ENCODE measurements at regions not wholly inside any gene's neighbourhood (a gene's known extent, or its start where the extent isn't known, plus 50 kb on each side); places are given as distances from the start of the nearest gene placed in this dataset.
"Not testable (repeated sequence)": the region's sequence is repeated elsewhere in the genome, so short reads cannot be mapped to it uniquely, and the experiment has no call there.

- not testable (repeated sequence) for H3K9ac ChIP-seq (ENCODE audit: low read depth, low read length); H3K27me3 ChIP-seq (ENCODE audit: insufficient read depth, low read length); H3K27ac ChIP-seq (ENCODE audit: low read length); H3K4me1 ChIP-seq (ENCODE audit: insufficient read depth, low read length); H3K9me3 ChIP-seq (ENCODE audit: insufficient read depth, low read depth, low read length); H3K36me3 ChIP-seq (ENCODE audit: insufficient read depth, low read depth, low read length); H3K4me3 ChIP-seq (ENCODE audit: low read length)
Measured at GRCh38 chr6:150789906-150790305, 75.6 kb upstream of the MTHFD1L start.

GRCh38 chr6:150791717-150792116, 73.8 kb upstream of the MTHFD1L start:
- Histone ChIP-seq H3K4me3 (ENCODE audit: low read length) (no peak overlapping the region), H3K27ac (ENCODE audit: low read length) (no peak overlapping the region), H3K27me3 (ENCODE audit: insufficient read depth, low read length) (no peaks in the 10 kb centered on the region), H3K9ac (ENCODE audit: low read depth, low read length) (no peak overlapping the region), H3K36me3 (ENCODE audit: insufficient read depth, low read depth, low read length) (no peaks in the 10 kb centered on the region), H3K4me1 (ENCODE audit: insufficient read depth, low read length) (no peaks in the 10 kb centered on the region), H3K9me3 (ENCODE audit: insufficient read depth, low read depth, low read length) (no peaks in the 10 kb centered on the region)

GRCh38 chr6:150797949-150798348, 67.6 kb upstream of the MTHFD1L start:
- Histone ChIP-seq H3K9me3 (ENCODE audit: insufficient read depth, low read depth, low read length) (no peaks in the 10 kb centered on the region), H3K27me3 (ENCODE audit: insufficient read depth, low read length) (peaks cover 5% of the 10 kb centered on the region; the same call in 1 of the 2 replicates), H3K36me3 (ENCODE audit: insufficient read depth, low read depth, low read length) (no peaks in the 10 kb centered on the region), H3K9ac (ENCODE audit: low read depth, low read length) (no peak overlapping the region), H3K27ac (ENCODE audit: low read length) (no peak overlapping the region), H3K4me3 (ENCODE audit: low read length) (no peak overlapping the region), H3K4me1 (ENCODE audit: insufficient read depth, low read length) (no peaks in the 10 kb centered on the region)

- Histone ChIP-seq H3K27ac (ENCODE audit: low read length) (no peak overlapping the region), H3K36me3 (ENCODE audit: insufficient read depth, low read depth, low read length) (no peaks in the 10 kb centered on the region), H3K4me1 (ENCODE audit: insufficient read depth, low read length) (no peaks in the 10 kb centered on the region), H3K27me3 (ENCODE audit: insufficient read depth, low read length) (peaks cover 5% of the 10 kb centered on the region; the same call in 1 of the 2 replicates), H3K4me3 (ENCODE audit: low read length) (no peak overlapping the region), H3K9ac (ENCODE audit: low read depth, low read length) (no peak overlapping the region), H3K9me3 (ENCODE audit: insufficient read depth, low read depth, low read length) (no peaks in the 10 kb centered on the region)
Measured at GRCh38 chr6:150799276-150799805, 66.2 kb upstream of the MTHFD1L start.

DNA sequence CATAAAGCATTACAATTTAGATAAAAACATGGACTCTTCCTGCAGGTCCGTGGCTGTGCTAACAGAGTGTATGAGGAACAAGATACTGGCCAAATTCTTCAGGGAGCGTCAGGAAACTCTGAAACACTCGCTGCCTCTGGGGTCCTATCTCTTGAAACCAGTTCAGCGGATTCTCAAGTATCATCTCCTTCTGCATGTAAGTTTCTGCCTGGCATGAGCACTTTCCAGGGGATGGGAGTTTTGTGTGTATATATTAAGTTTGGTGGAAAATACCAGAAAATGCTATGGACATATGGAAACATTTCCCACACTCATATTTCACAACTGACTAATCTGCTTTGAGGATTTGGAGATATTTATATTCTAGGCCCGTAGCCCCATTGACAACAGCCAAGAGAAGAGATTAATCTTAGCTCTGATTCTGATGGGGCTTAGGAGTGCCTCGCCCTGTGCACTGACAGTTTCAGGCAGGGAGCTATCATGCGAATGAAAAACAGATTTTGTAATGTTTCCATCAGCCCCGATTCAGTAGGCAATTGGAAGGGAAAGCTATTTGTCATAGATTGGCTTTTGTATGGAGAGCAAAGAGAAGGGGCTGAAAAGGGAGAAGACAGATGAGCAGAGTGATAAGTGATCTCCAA, 64.7 kb upstream of the MTHFD1L start:
- peaks cover 5% of the 10 kb centered on the region; the same call in 1 of the 2 replicates for H3K27me3 ChIP-seq (ENCODE audit: insufficient read depth, low read length)
- no peaks in the 10 kb centered on the region for H3K9me3 ChIP-seq (ENCODE audit: insufficient read depth, low read depth, low read length)
- H3K9ac ChIP-seq (ENCODE audit: low read depth, low read length), result no peak overlapping the region
- no peaks in the 10 kb centered on the region for H3K36me3 ChIP-seq (ENCODE audit: insufficient read depth, low read depth, low read length)
- no peaks in the 10 kb centered on the region for H3K4me1 ChIP-seq (ENCODE audit: insufficient read depth, low read length)
- H3K4me3 ChIP-seq (ENCODE audit: low read length), result no peak overlapping the region
- no peak overlapping the region for H3K27ac ChIP-seq (ENCODE audit: low read length)

DNA sequence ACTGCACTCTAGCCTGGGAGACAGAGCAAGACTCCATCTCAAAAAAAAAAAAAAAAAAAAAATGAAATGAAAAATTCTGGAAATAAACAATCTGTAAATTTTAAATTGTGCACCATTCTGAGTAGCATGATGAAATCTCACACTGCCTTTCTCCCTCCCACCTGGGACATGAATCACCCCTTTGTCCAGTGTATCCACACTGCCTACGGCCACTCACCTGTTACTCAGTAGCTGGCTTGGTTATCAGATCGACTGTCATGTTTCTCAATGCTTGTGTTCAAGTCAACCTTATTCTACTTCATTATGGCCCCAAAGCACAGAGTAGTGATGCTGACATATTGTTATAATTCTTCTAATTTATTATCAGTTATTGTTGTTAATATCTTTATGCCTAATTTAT, 58.7 kb upstream of the MTHFD1L start:
- Histone ChIP-seq H3K4me1 (ENCODE audit: insufficient read depth, low read length) (no peaks in the 10 kb centered on the region), H3K36me3 (ENCODE audit: insufficient read depth, low read depth, low read length) (no peaks in the 10 kb centered on the region)

GRCh38 chr6:150813319-150813992, 52.0 kb upstream of the MTHFD1L start:
- Histone ChIP-seq H3K27me3 (ENCODE audit: insufficient read depth, low read length) (no peaks in the 10 kb centered on the region), H3K9me3 (ENCODE audit: insufficient read depth, low read depth, low read length) (no peaks in the 10 kb centered on the region), H3K36me3 (ENCODE audit: insufficient read depth, low read depth, low read length) (no peaks in the 10 kb centered on the region), H3K4me1 (ENCODE audit: insufficient read depth, low read length) (no peaks in the 10 kb centered on the region), H3K9ac (ENCODE audit: low read depth, low read length) (no peak overlapping the region), H3K27ac (ENCODE audit: low read length) (no peak overlapping the region), H3K4me3 (ENCODE audit: low read length) (no peak overlapping the region)

More for the DNA sequence above, 58.7 kb upstream of the MTHFD1L start:
- H3K27ac ChIP-seq (ENCODE audit: low read length), result no peak overlapping the region
- no peaks in the 10 kb centered on the region for H3K27me3 ChIP-seq (ENCODE audit: insufficient read depth, low read length)
- no peak overlapping the region for H3K9ac ChIP-seq (ENCODE audit: low read depth, low read length)
- H3K9me3 ChIP-seq (ENCODE audit: insufficient read depth, low read depth, low read length), result no peaks in the 10 kb centered on the region
- no peak overlapping the region for H3K4me3 ChIP-seq (ENCODE audit: low read length)

GRCh38 chr6:150813993-150814359, 51.5 kb upstream of the MTHFD1L start:
- Histone ChIP-seq H3K36me3 (ENCODE audit: insufficient read depth, low read depth, low read length) (no peaks in the 10 kb centered on the region), H3K9ac (ENCODE audit: low read depth, low read length) (no peak overlapping the region), H3K4me3 (ENCODE audit: low read length) (no peak overlapping the region), H3K9me3 (ENCODE audit: insufficient read depth, low read depth, low read length) (no peaks in the 10 kb centered on the region), H3K27ac (ENCODE audit: low read length) (no peak overlapping the region), H3K4me1 (ENCODE audit: insufficient read depth, low read length) (no peaks in the 10 kb centered on the region), H3K27me3 (ENCODE audit: insufficient read depth, low read length) (no peaks in the 10 kb centered on the region)

Measured in iPS-20b (cell line).